Vagina (tissue), 2 donors: ENCODE measurements at regions not wholly inside any gene's neighbourhood (a gene's known extent, or its start where the extent isn't known, plus 50 kb on each side); places are given as distances from the start of the nearest gene placed in this dataset.

Experiments
- CTCF ChIP-seq, 3 experiments: fragments of 450-650 bp in 2 of 3; fragments of 200-600 bp in 1 of 3; sonication (generic) in 1 of 3; IDR thresholded peaks; one replicate each; pipeline ENCODE4 v1.5.1; 2017 to 2019; ENCODE audit warnings: antibody characterized with exemption in 3 of 3, mild to moderate bottlenecking in 2 of 3, moderate library complexity in 2 of 3
- POLR2A ChIP-seq, 2 donors: fragments of 450-650 bp; IDR thresholded peaks; one replicate each; pipeline ENCODE4 v1.6.1; 2017; ENCODE audit warnings: antibody characterized with exemption in 2 of 2, mild to moderate bottlenecking in 2 of 2, moderate library complexity in 2 of 2

DNA sequence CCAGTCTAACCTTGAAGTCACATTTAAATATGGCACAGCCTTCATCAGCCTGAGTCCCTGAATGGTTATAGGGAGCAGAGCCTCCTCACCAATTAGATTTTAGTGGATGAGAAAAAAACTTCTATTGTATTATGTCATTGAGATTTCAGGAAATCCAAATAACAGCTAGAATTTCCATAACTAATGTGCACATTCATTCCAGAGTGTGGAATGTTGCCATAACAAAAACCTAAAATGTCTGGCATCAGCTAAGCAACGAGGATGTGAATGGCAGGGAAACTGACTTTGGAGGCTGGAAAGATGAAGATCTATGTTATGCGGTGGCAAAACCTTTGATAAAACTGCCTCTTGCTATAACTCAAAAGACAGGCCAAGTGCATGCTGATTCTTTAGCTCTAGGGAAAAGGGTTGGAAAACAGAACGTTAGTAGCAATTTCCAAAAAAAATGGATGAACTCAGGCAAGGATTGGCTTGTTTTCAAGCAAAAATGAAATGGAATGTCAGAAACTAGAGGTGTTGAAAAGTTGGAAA is 91.3 kb upstream of the NFIB start:
- TF ChIP-seq CTCF (IDR thresholded peaks at IDR 0.05) = no peak
- TF ChIP-seq POLR2A (IDR thresholded peaks at IDR 0.05) = no peak
